Adipocyte (in vitro differentiated cells): ENCODE measurements at regions not wholly inside any gene's neighbourhood (a gene's known extent, or its start where the extent isn't known, plus 50 kb on each side); places are given as distances from the start of the nearest gene placed in this dataset.
"Not testable (repeated sequence)": the region's sequence is repeated elsewhere in the genome, so short reads cannot be mapped to it uniquely, and the experiment has no call there.

ENCODE experiments used
- DNase-seq: peaks from one replicate; pipeline ENCODE4 v3.0.0-alpha.2; 2015; ENCODE audit warnings: low read depth
- H3K27me3 ChIP-seq: replicated peaks from 2 replicates; pipeline ENCODE4 v1.7.0; 2013; ENCODE audit warnings: mild to moderate bottlenecking, low read length, moderate library complexity; ENCODE audit not compliant: control insufficient read depth, insufficient read depth
- H3K36me3 ChIP-seq: 2 replicates; pipeline ENCODE4 v1.7.0; 2013; ENCODE audit warnings: low read length, mild to moderate bottlenecking, moderate library complexity; ENCODE audit not compliant: control insufficient read depth, insufficient read depth, severe bottlenecking
- H3K4me1 ChIP-seq: 2 replicates; pipeline ENCODE4 v1.7.0; 2013; ENCODE audit warnings: mild to moderate bottlenecking, low read length, moderate library complexity; ENCODE audit not compliant: control insufficient read depth, insufficient read depth
- H3K4me3 ChIP-seq: 2 replicates; pipeline ENCODE4 v1.7.0; 2013; ENCODE audit warnings: mild to moderate bottlenecking, low read length, moderate library complexity
- H3K9ac ChIP-seq: 2 replicates; pipeline ENCODE4 v1.7.0; 2013; ENCODE audit warnings: mild to moderate bottlenecking, low read length, moderate library complexity
- H3K9me3 ChIP-seq: 2 replicates; pipeline ENCODE4 v1.7.0; 2013; ENCODE audit warnings: mild to moderate bottlenecking, low read length, moderate library complexity; ENCODE audit not compliant: control insufficient read depth

GRCh38 chrX:121457096-121457495, 409.7 kb downstream of the GLUD2 start:
- Histone ChIP-seq H3K36me3 (no peaks in the 10 kb centered on the region), H3K4me3 (no peak overlapping the region), H3K9ac (no peak overlapping the region)

GRCh38 chrX:121479406-121479805, 432.0 kb downstream of the GLUD2 start:
- no peak overlapping the region for H3K9ac ChIP-seq
- no peaks in the 10 kb centered on the region for H3K4me1 ChIP-seq
- H3K27me3 ChIP-seq: no peaks in the 10 kb centered on the region
- H3K36me3 ChIP-seq: no peaks in the 10 kb centered on the region
- DNase-seq: no peak
- H3K9me3 ChIP-seq: peaks cover 3% of the 10 kb centered on the region
- no peak overlapping the region for H3K4me3 ChIP-seq

More at GRCh38 chrX:121457096-121457495, 409.7 kb downstream of the GLUD2 start:
- no peaks in the 10 kb centered on the region for H3K4me1 ChIP-seq
- no peak for DNase-seq
- no peaks in the 10 kb centered on the region for H3K27me3 ChIP-seq
- H3K9me3 ChIP-seq: peaks cover 8% of the 10 kb centered on the region

GRCh38 chrX:121496966-121497365, 449.6 kb downstream of the GLUD2 start:
- peak; percentile 60 for DNase-seq
- H3K4me3 ChIP-seq: no peak overlapping the region
- H3K27me3 ChIP-seq: no peaks in the 10 kb centered on the region
- no peaks in the 10 kb centered on the region for H3K4me1 ChIP-seq
- no peaks in the 10 kb centered on the region for H3K36me3 ChIP-seq
- H3K9ac ChIP-seq: no peak overlapping the region
- H3K9me3 ChIP-seq: no peaks in the 10 kb centered on the region

GRCh38 chrX:121504153-121504552, 456.7 kb downstream of the GLUD2 start:
- H3K9me3 ChIP-seq: no peaks in the 10 kb centered on the region
- no peak overlapping the region for H3K9ac ChIP-seq
- DNase-seq: no peak
- H3K27me3 ChIP-seq: no peaks in the 10 kb centered on the region
- H3K4me3 ChIP-seq: no peak overlapping the region
- no peaks in the 10 kb centered on the region for H3K36me3 ChIP-seq
- H3K4me1 ChIP-seq: no peaks in the 10 kb centered on the region

- no peak for DNase-seq
- no peak overlapping the region for H3K9ac ChIP-seq
- H3K27me3 ChIP-seq: no peaks in the 10 kb centered on the region
- H3K36me3 ChIP-seq: no peaks in the 10 kb centered on the region
- H3K4me3 ChIP-seq: no peak overlapping the region
- no peaks in the 10 kb centered on the region for H3K4me1 ChIP-seq
- H3K9me3 ChIP-seq: peaks cover 10% of the 10 kb centered on the region
Measured at GRCh38 chrX:121546317-121546716, 498.9 kb downstream of the GLUD2 start.

- no peak for DNase-seq
- Histone ChIP-seq H3K4me1 (no peaks in the 10 kb centered on the region), H3K9ac (no peak overlapping the region), H3K4me3 (no peak overlapping the region), H3K36me3 (no peaks in the 10 kb centered on the region), H3K27me3 (no peaks in the 10 kb centered on the region), H3K9me3 (no peaks in the 10 kb centered on the region)
Measured at GRCh38 chrX:121558886-121559285, 511.5 kb downstream of the GLUD2 start.

GRCh38 chrX:121562616-121563015, 515.2 kb downstream of the GLUD2 start:
- H3K4me3 ChIP-seq: no peak overlapping the region
- no peak overlapping the region for H3K9ac ChIP-seq
- H3K4me1 ChIP-seq: no peaks in the 10 kb centered on the region
- no peaks in the 10 kb centered on the region for H3K9me3 ChIP-seq
- H3K36me3 ChIP-seq: no peaks in the 10 kb centered on the region
- no peak for DNase-seq
- H3K27me3 ChIP-seq: no peaks in the 10 kb centered on the region

GRCh38 chrX:121569609-121570008, 522.2 kb downstream of the GLUD2 start:
- H3K27me3 ChIP-seq: no peaks in the 10 kb centered on the region
- H3K9me3 ChIP-seq: no peaks in the 10 kb centered on the region
- no peak for DNase-seq
- H3K4me3 ChIP-seq: no peak overlapping the region
- no peaks in the 10 kb centered on the region for H3K36me3 ChIP-seq
- no peak overlapping the region for H3K9ac ChIP-seq
- no peaks in the 10 kb centered on the region for H3K4me1 ChIP-seq

- Histone ChIP-seq H3K9ac (no peak overlapping the region), H3K36me3 (no peaks in the 10 kb centered on the region), H3K9me3 (no peaks in the 10 kb centered on the region), H3K4me1 (no peaks in the 10 kb centered on the region), H3K27me3 (no peaks in the 10 kb centered on the region), H3K4me3 (no peak overlapping the region)
- DNase-seq: no peak
Measured at GRCh38 chrX:121570072-121570841, 522.8 kb downstream of the GLUD2 start.

GRCh38 chrX:121571333-121571732, 523.9 kb downstream of the GLUD2 start:
- Histone ChIP-seq H3K27me3 (no peaks in the 10 kb centered on the region), H3K4me3 (no peak overlapping the region)
- DNase-seq: no peak

GRCh38 chrX:121574384-121574783, 527.0 kb downstream of the GLUD2 start:
- not testable (repeated sequence) for H3K36me3 ChIP-seq, H3K4me1 ChIP-seq, H3K4me3 ChIP-seq, DNase-seq, H3K9me3 ChIP-seq, H3K27me3 ChIP-seq, H3K9ac ChIP-seq

More at GRCh38 chrX:121571333-121571732, 523.9 kb downstream of the GLUD2 start:
- Histone ChIP-seq H3K36me3 (no peaks in the 10 kb centered on the region), H3K4me1 (no peaks in the 10 kb centered on the region), H3K9me3 (no peaks in the 10 kb centered on the region), H3K9ac (no peak overlapping the region)
